ENCODE measurements at regions not wholly inside any gene's neighbourhood (a gene's known extent, or its start where the extent isn't known, plus 50 kb on each side); places are given as distances from the start of the nearest gene placed in this dataset.

DNA sequence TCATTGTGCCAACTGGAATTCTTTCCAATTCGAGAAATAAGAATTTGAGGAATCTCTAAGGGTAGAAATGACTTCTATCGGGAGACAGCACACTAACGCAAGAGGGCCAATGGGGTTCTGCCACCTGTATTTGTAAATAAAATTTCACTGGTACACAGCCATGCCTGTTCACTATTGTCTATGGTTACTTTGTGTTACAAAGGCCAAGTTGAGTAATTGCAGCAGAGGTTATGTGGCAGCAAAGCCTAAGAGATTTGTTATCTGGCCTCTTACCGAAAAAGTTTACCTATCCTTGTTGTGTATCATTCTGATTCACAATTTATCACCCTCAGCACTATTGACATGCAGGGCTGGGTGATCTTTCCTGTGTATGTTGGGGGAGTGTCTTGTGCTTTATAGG, 278.0 kb downstream of the KLF5 start:
- no peak overlapping the region for H4K8ac ChIP-seq (ENCODE audit: low read length)
- H3K4me3 ChIP-seq (ENCODE audit: insufficient read depth in 1 of 2, low read depth in 1 of 2, low read length in 2 of 2): no peak overlapping the region
- no peaks in the 10 kb centered on the region for H3K9me3 ChIP-seq (ENCODE audit: control insufficient read depth, low read length)
- no peak overlapping the region for H3K4ac ChIP-seq (ENCODE audit: low read depth in 1 of 2, low read length in 2 of 2)
- H2BK120ac ChIP-seq (ENCODE audit: low read depth, low read length): no peak overlapping the region
- no peak for DNase-seq
- no peaks in the 10 kb centered on the region for H3K79me1 ChIP-seq (replicated peaks; ENCODE audit: low read length, poor library complexity, severe bottlenecking)
- no peak overlapping the region for H3K4me2 ChIP-seq (ENCODE audit: low read length, poor library complexity, severe bottlenecking)
- no peak overlapping the region for H4K91ac ChIP-seq (ENCODE audit: low read length)
- H3K18ac ChIP-seq (ENCODE audit: low read depth in 1 of 2, low read length in 2 of 2): no peak overlapping the region
- no peak overlapping the region for H3K14ac ChIP-seq (ENCODE audit: low read length in 2 of 2)
- H2BK5ac ChIP-seq (ENCODE audit: low read depth, low read length, poor library complexity, severe bottlenecking): no peak overlapping the region
- H3K27ac ChIP-seq (ENCODE audit: low read length, poor library complexity, severe bottlenecking): no peak overlapping the region
- no peaks in the 10 kb centered on the region for H3K4me1 ChIP-seq (ENCODE audit: control insufficient read depth, insufficient read depth, low read depth, low read length)
- H3K9ac ChIP-seq (ENCODE audit: low read length): no peak overlapping the region
- no peaks in the 10 kb centered on the region for H3K36me3 ChIP-seq (ENCODE audit: control insufficient read depth in 1 of 2, insufficient read depth in 2 of 2, low read depth in 1 of 2, low read length in 2 of 2)
- no peak overlapping the region for H2AK5ac ChIP-seq (ENCODE audit: low read length, severe bottlenecking)
- no peak overlapping the region for H2BK15ac ChIP-seq (ENCODE audit: low read depth, poor library complexity, severe bottlenecking)
- H3K23ac ChIP-seq (ENCODE audit: low read length in 2 of 2): no peak overlapping the region
- no peak overlapping the region for H2BK12ac ChIP-seq (ENCODE audit: low read length in 2 of 2)
- no peak overlapping the region for H2AFZ ChIP-seq (ENCODE audit: low read depth, low read length)
- 95% methylated on average over 3 of the region's 4 CpGs for WGBS
- H3K27me3 ChIP-seq (ENCODE audit: control insufficient read depth in 1 of 2, insufficient read depth in 1 of 2, low read length in 2 of 2): no peaks in the 10 kb centered on the region

GRCh38 chr13:73335944-73336343, 277.1 kb downstream of the KLF5 start:
- H3K9me3 ChIP-seq (ENCODE audit: control insufficient read depth, low read length): no peaks in the 10 kb centered on the region
- H3K4ac ChIP-seq (ENCODE audit: low read depth in 1 of 2, low read length in 2 of 2): no peak overlapping the region
- no peaks in the 10 kb centered on the region for H3K36me3 ChIP-seq (ENCODE audit: control insufficient read depth in 1 of 2, insufficient read depth in 2 of 2, low read depth in 1 of 2, low read length in 2 of 2)

DNA sequence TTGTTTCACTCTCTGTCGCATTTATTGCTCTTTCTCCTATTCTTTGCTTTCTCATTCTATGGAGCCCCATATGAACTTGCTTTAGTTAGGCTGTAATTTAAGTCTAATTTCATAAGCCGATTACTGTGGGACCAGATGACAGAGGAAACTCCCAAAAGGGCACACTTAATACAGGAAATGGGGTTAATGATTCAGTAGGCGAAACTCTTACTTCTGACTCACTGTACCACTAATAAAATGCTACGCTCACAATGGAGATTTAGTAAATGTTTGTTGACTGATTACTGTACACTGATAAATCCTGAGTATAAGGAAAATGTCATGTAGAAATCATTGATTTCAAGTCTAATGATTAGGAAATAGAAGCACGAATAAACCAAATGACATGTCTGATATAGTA, 276.4 kb downstream of the KLF5 start:
- peak; percentile 91 for DNase-seq
- Histone ChIP-seq H2BK120ac (ENCODE audit: low read depth, low read length) (no peak overlapping the region), H3K4me2 (ENCODE audit: low read length, poor library complexity, severe bottlenecking) (no peak overlapping the region), H3K14ac (ENCODE audit: low read length in 2 of 2) (no peak overlapping the region), H4K8ac (ENCODE audit: low read length) (no peak overlapping the region), H2AK5ac (ENCODE audit: low read length, severe bottlenecking) (no peak overlapping the region), H3K4ac (ENCODE audit: low read depth in 1 of 2, low read length in 2 of 2) (no peak overlapping the region), H3K9ac (ENCODE audit: low read length) (no peak overlapping the region), H3K9me3 (ENCODE audit: control insufficient read depth, low read length) (no peaks in the 10 kb centered on the region), H2AFZ (ENCODE audit: low read depth, low read length) (no peak overlapping the region), H3K4me1 (ENCODE audit: control insufficient read depth, insufficient read depth, low read depth, low read length) (no peaks in the 10 kb centered on the region), H3K79me1 (replicated peaks; ENCODE audit: low read length, poor library complexity, severe bottlenecking) (no peaks in the 10 kb centered on the region), H3K36me3 (ENCODE audit: control insufficient read depth in 1 of 2, insufficient read depth in 2 of 2, low read depth in 1 of 2, low read length in 2 of 2) (no peaks in the 10 kb centered on the region), H4K91ac (ENCODE audit: low read length) (no peak overlapping the region), H3K27ac (ENCODE audit: low read length, poor library complexity, severe bottlenecking) (peak overlapping the region; percentile 53), H2BK5ac (ENCODE audit: low read depth, low read length, poor library complexity, severe bottlenecking) (no peak overlapping the region), H3K4me3 (ENCODE audit: insufficient read depth in 1 of 2, low read depth in 1 of 2, low read length in 2 of 2) (no peak overlapping the region), H2BK15ac (ENCODE audit: low read depth, poor library complexity, severe bottlenecking) (no peak overlapping the region), H2BK12ac (ENCODE audit: low read length in 2 of 2) (no peak overlapping the region), H3K18ac (ENCODE audit: low read depth in 1 of 2, low read length in 2 of 2) (no peak overlapping the region), H3K27me3 (ENCODE audit: control insufficient read depth in 1 of 2, insufficient read depth in 1 of 2, low read length in 2 of 2) (no peaks in the 10 kb centered on the region), H3K23ac (ENCODE audit: low read length in 2 of 2) (no peak overlapping the region)
- WGBS: 43% methylated on average over 2 of the region's 5 CpGs

More at GRCh38 chr13:73335944-73336343, 277.1 kb downstream of the KLF5 start:
- H3K23ac ChIP-seq (ENCODE audit: low read length in 2 of 2): no peak overlapping the region
- H3K4me1 ChIP-seq (ENCODE audit: control insufficient read depth, insufficient read depth, low read depth, low read length): no peaks in the 10 kb centered on the region
- H2AFZ ChIP-seq (ENCODE audit: low read depth, low read length): peak overlapping the region; percentile 39
- H3K27ac ChIP-seq (ENCODE audit: low read length, poor library complexity, severe bottlenecking): no peak overlapping the region
- no peak overlapping the region for H2BK5ac ChIP-seq (ENCODE audit: low read depth, low read length, poor library complexity, severe bottlenecking)
- H3K9ac ChIP-seq (ENCODE audit: low read length): no peak overlapping the region
- H3K18ac ChIP-seq (ENCODE audit: low read depth in 1 of 2, low read length in 2 of 2): peak overlapping the region in 1 of 2 experiments; percentile 26
- H4K91ac ChIP-seq (ENCODE audit: low read length): no peak overlapping the region
- WGBS: 98% methylated on average over 3 of the region's 7 CpGs
- H3K79me1 ChIP-seq (replicated peaks; ENCODE audit: low read length, poor library complexity, severe bottlenecking): no peaks in the 10 kb centered on the region
- H2AK5ac ChIP-seq (ENCODE audit: low read length, severe bottlenecking): peak overlapping the region; percentile 36
- no peak overlapping the region for H3K14ac ChIP-seq (ENCODE audit: low read length in 2 of 2)
- H2BK15ac ChIP-seq (ENCODE audit: low read depth, poor library complexity, severe bottlenecking): no peak overlapping the region
- peak overlapping the region in 1 of 2 experiments; percentile 42 for H2BK12ac ChIP-seq (ENCODE audit: low read length in 2 of 2)
- no peaks in the 10 kb centered on the region for H3K27me3 ChIP-seq (ENCODE audit: control insufficient read depth in 1 of 2, insufficient read depth in 1 of 2, low read length in 2 of 2)
- no peak overlapping the region for H3K4me3 ChIP-seq (ENCODE audit: insufficient read depth in 1 of 2, low read depth in 1 of 2, low read length in 2 of 2)
- DNase-seq: peak; percentile 19
- H2BK120ac ChIP-seq (ENCODE audit: low read depth, low read length): no peak overlapping the region
- no peak overlapping the region for H4K8ac ChIP-seq (ENCODE audit: low read length)
- no peak overlapping the region for H3K4me2 ChIP-seq (ENCODE audit: low read length, poor library complexity, severe bottlenecking)

GRCh38 chr13:73334445-73334844, 275.6 kb downstream of the KLF5 start:
- H2BK120ac ChIP-seq (ENCODE audit: low read depth, low read length): peak overlapping the region; percentile 8
- no peaks in the 10 kb centered on the region for H3K79me1 ChIP-seq (replicated peaks; ENCODE audit: low read length, poor library complexity, severe bottlenecking)
- H3K14ac ChIP-seq (ENCODE audit: low read length in 2 of 2): no peak overlapping the region
- no peak overlapping the region for H3K4me2 ChIP-seq (ENCODE audit: low read length, poor library complexity, severe bottlenecking)
- H2BK12ac ChIP-seq (ENCODE audit: low read length in 2 of 2): no peak overlapping the region
- no peaks in the 10 kb centered on the region for H3K27me3 ChIP-seq (ENCODE audit: control insufficient read depth in 1 of 2, insufficient read depth in 1 of 2, low read length in 2 of 2)
- peak; percentile 62 for DNase-seq
- H3K27ac ChIP-seq (ENCODE audit: low read length, poor library complexity, severe bottlenecking): peak overlapping the region; percentile 53
- no peaks in the 10 kb centered on the region for H3K4me1 ChIP-seq (ENCODE audit: control insufficient read depth, insufficient read depth, low read depth, low read length)
- no peak overlapping the region for H3K18ac ChIP-seq (ENCODE audit: low read depth in 1 of 2, low read length in 2 of 2)
- H3K23ac ChIP-seq (ENCODE audit: low read length in 2 of 2): no peak overlapping the region
- no peak overlapping the region for H4K8ac ChIP-seq (ENCODE audit: low read length)
- H3K36me3 ChIP-seq (ENCODE audit: control insufficient read depth in 1 of 2, insufficient read depth in 2 of 2, low read depth in 1 of 2, low read length in 2 of 2): no peaks in the 10 kb centered on the region
- H3K9me3 ChIP-seq (ENCODE audit: control insufficient read depth, low read length): no peaks in the 10 kb centered on the region
- no peak overlapping the region for H4K91ac ChIP-seq (ENCODE audit: low read length)
- H2AFZ ChIP-seq (ENCODE audit: low read depth, low read length): no peak overlapping the region
- WGBS: 93% methylated on average over 1 of the region's 4 CpGs
- H2BK5ac ChIP-seq (ENCODE audit: low read depth, low read length, poor library complexity, severe bottlenecking): no peak overlapping the region
- H3K4ac ChIP-seq (ENCODE audit: low read depth in 1 of 2, low read length in 2 of 2): no peak overlapping the region
- H2AK5ac ChIP-seq (ENCODE audit: low read length, severe bottlenecking): no peak overlapping the region
- no peak overlapping the region for H3K9ac ChIP-seq (ENCODE audit: low read length)
- H2BK15ac ChIP-seq (ENCODE audit: low read depth, poor library complexity, severe bottlenecking): no peak overlapping the region
- H3K4me3 ChIP-seq (ENCODE audit: insufficient read depth in 1 of 2, low read depth in 1 of 2, low read length in 2 of 2): no peak overlapping the region

Data from mesenchymal stem cell (in vitro differentiated cells and primary cell).